GM19452 (cell line): ENCODE measurements at regions not wholly inside any gene's neighbourhood (a gene's known extent, or its start where the extent isn't known, plus 50 kb on each side); places are given as distances from the start of the nearest gene placed in this dataset.

ENCODE experiments used
- ATAC-seq: cut with Tn5 transposase; IDR thresholded peaks from one replicate; pipeline ENCODE4 v1.9.1; 2021; ENCODE audit not compliant: unreplicated experiment

GRCh38 chr5:67400752-67401151 is 204.2 kb upstream of the CD180 start:
- no peak for ATAC-seq

- no peak for ATAC-seq
Measured at GRCh38 chr5:67395790-67396418, 199.3 kb upstream of the CD180 start.

GRCh38 chr5:67393211-67393610 is 196.6 kb upstream of the CD180 start:
- ATAC-seq: no peak

GRCh38 chr5:67390935-67391334 is 194.3 kb upstream of the CD180 start:
- no peak for ATAC-seq

GRCh38 chr5:67383451-67383850 is 186.9 kb upstream of the CD180 start:
- ATAC-seq: no peak

GRCh38 chr5:67381236-67381880 is 184.8 kb upstream of the CD180 start:
- no peak for ATAC-seq

GRCh38 chr5:67380431-67380830 is 183.8 kb upstream of the CD180 start:
- no peak for ATAC-seq

GRCh38 chr5:67379753-67380152 is 183.2 kb upstream of the CD180 start:
- no peak for ATAC-seq

- no peak for ATAC-seq
Measured at GRCh38 chr5:67378256-67378655, 181.7 kb upstream of the CD180 start.

GRCh38 chr5:67377631-67378030 is 181.0 kb upstream of the CD180 start:
- ATAC-seq: no peak

GRCh38 chr5:67375606-67376005 is 179.0 kb upstream of the CD180 start:
- ATAC-seq: no peak

- ATAC-seq: no peak
Measured at GRCh38 chr5:67374378-67374777, 177.8 kb upstream of the CD180 start.

GRCh38 chr5:67373518-67373917 is 176.9 kb upstream of the CD180 start:
- ATAC-seq: no peak

GRCh38 chr5:67372887-67373286 is 176.3 kb upstream of the CD180 start:
- no peak for ATAC-seq

GRCh38 chr5:67371924-67372323 is 175.3 kb upstream of the CD180 start:
- ATAC-seq: no peak

GRCh38 chr5:67366691-67367395 is 170.2 kb upstream of the CD180 start:
- ATAC-seq: no peak

GRCh38 chr5:67366276-67366675 is 169.7 kb upstream of the CD180 start:
- no peak for ATAC-seq

GRCh38 chr5:67364381-67364970 is 167.9 kb upstream of the CD180 start:
- ATAC-seq: no peak

- no peak for ATAC-seq
Measured at GRCh38 chr5:67363963-67364362, 167.4 kb upstream of the CD180 start.

- ATAC-seq: no peak
Measured at GRCh38 chr5:67363180-67363709, 166.6 kb upstream of the CD180 start.

GRCh38 chr5:67361932-67362729 is 165.5 kb upstream of the CD180 start:
- no peak for ATAC-seq
